Body of pancreas (tissue), 4 donors: ENCODE measurements at regions not wholly inside any gene's neighbourhood (a gene's known extent, or its start where the extent isn't known, plus 50 kb on each side); places are given as distances from the start of the nearest gene placed in this dataset.

Experiments
- CTCF ChIP-seq, 7 experiments: fragments of 450-650 bp in 4 of 7; fragments of 200-600 bp in 3 of 7; sonication (generic) in 3 of 7; IDR thresholded peaks; one replicate each; pipeline ENCODE4 v1.5.1; 2016 to 2019; ENCODE audit warnings: antibody characterized with exemption in 7 of 7
- POLR2A ChIP-seq, 3 donors: fragments of 450-650 bp; IDR thresholded peaks; one replicate each; pipeline ENCODE4 v1.6.1; 2016; ENCODE audit warnings: antibody characterized with exemption in 3 of 3, mild to moderate bottlenecking in 2 of 3

- TF ChIP-seq CTCF (IDR thresholded peaks at IDR 0.05) (no peak), POLR2A (IDR thresholded peaks at IDR 0.05) (no peak)
Observed at GRCh38 chr22:27454807-27455450, 346.6 kb downstream of the MN1 start.
